ENCODE measurements at regions not wholly inside any gene's neighbourhood (a gene's known extent, or its start where the extent isn't known, plus 50 kb on each side); places are given as distances from the start of the nearest gene placed in this dataset.

GRCh38 chr2:236501531-236501930 is 68.1 kb upstream of the ACKR3 start:
- no peak for DNase-seq

- no peak for DNase-seq
Measured at GRCh38 chr2:236503100-236503499, 66.5 kb upstream of the ACKR3 start.

DNA sequence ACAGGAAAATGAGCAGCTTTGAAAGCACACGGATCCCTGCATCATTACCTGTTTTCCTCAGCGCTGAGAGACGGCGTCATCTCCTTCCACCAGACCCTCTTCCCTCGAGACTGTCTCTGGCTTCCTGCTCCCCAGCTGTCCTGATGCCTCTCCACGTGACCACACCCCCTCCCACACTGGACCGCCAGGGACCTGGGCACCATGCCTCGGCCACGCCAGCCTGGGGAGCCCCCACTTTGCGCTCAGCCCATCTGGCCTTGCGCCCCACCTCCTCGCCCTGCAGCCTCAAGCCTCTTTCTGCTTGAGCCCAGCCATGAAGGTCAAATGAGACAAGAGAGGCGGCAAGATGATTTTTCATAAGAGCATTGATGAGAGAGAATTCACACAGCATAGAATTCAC is 66.0 kb upstream of the ACKR3 start:
- DNase-seq: no peak

DNA sequence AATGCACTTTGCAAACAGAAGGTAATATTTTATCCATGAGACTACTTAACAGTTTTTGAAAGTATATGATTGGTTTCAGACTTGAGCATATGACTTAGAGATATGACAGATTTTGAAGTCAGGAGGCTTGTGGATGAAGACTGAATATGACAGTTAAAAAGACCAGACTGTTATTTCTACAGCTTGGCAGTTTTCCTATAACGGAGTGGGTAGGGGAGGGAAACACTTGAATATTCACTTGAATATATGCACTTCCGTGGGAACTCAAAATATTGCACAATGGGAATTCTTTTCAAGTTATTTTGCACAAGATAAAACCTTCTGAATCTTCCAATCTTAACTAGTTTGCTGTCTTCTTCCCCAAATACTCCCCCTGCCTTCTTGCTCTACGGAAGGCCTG is 64.6 kb upstream of the ACKR3 start:
- DNase-seq: no peak

- DNase-seq: no peak
Measured at GRCh38 chr2:236505648-236506047, 64.0 kb upstream of the ACKR3 start.

GRCh38 chr2:236507393-236508085 is 62.1 kb upstream of the ACKR3 start:
- DNase-seq: peak; percentile 52 to 60

- DNase-seq: no peak
Measured at GRCh38 chr2:236508466-236508865, 61.2 kb upstream of the ACKR3 start.

DNA sequence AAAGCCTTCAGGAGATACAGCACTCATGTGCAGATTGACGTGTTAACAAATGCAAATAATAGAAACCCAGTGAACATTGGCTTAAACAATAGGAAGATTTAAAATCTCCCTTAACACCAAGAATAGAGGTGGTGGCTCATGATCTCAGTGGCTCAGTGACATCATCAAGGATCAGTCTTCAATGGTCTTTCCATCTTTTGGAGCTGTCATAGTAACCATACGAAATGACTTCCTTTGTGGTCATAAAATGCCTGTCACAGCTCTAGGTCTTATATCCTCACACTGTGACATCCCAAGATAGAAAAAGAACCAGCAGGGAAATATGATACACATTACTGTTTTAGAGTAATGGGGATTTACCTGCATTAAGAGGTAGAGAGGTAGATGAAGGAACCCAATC is 59.6 kb upstream of the ACKR3 start:
- DNase-seq: no peak

DNA sequence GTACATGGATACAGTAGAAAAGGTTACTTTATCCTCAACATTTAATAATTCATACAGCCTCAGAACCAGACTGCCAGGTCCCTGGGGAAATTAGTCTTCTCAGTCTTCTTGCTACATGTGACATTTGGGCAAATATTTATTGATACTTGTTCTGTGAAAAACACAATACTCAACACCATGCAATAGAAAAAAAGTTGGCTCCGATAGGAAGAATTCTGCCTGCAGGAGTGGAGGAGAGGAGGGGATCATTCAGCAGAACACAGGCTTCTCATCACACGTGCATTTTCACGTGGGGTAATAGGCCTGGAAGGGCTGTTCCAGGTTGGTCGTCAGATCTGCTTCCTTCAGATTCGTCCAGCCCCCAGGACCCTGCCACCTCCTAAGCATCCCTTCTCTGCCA is 58.4 kb upstream of the ACKR3 start:
- no peak for DNase-seq

DNA sequence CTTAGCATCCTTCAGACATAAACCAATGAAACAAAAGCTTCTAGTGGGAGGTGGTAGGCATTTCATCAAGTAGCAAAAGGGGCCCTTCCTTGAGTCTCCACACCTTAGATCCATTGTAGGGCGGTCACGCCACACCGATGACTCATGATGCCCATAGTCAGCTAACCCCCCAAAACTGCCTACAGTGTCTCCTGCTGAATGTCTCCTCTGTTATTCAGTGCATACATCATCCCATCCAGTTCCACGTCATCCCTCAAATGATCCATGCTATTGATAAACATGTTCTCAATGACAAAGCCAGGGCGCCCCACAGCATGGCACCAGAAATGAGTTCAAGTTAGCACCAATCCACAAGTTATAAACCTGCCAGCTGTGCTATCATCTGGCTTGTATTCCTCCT is 57.4 kb upstream of the ACKR3 start:
- DNase-seq: no peak

DNA sequence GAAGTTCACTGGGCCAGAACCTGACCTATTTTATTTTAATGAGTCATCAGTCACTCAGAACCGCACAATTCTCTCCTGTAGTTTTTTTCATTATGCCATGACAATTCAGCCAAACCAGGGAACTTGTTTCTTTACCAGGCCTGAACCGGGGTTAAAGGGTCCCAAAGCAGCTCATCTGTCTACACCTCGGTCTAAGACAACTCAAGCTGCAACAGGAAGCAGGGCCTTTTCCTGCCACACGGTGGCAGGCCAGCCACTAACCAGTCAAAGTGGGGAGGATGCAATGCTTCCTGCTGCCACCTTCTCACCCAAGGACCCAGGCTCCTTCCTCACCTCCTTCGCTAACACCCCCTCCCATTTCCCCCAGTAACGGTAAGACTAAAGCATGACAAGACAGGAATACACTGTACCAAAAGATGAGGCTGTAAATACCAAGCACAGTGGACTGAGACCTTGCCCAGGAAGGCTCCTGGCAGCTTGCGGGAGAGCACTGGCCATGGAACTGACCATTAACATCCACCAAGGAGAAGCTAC is 56.7 kb upstream of the ACKR3 start:
- DNase-seq: peak; percentile 69 to 75

DNA sequence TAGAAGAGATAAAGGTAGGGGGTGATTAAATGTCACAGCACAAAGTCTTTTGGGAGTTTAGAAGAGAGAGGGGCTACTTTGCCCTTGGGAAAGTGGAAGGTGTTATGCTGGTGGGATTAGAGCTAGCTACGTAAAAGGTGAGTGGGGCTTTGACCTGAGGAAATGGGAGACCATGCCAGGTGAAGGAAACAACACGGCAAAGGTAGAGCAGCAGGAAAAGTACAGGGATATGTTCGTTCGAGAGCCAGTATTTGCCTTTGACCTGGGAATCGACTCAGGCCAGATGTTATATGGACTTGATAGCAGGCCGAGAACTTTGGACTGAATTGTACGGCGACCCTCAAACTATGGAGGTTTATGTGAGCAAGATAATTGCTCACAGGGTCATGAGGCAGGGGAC is 55.7 kb upstream of the ACKR3 start:
- DNase-seq: no peak

DNA sequence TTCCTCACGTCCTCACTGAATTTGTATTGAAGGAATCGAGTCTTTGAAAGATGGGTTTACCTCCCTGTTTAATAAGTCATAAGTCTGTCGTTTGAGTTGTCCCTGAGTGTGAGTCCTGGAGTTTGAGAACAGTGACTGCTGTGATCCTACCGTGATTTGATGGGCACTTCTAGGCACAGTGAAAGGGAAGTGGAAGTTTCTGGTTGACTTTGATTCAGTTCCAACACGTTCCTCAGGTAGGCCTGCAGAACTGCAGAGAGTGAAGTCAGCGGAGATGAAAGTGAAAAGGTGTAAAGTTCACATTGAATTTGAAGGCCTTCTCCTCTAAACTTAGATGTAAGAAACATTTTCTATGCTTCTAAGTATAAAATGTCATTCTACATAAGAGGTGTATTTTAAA is 52.9 kb upstream of the ACKR3 start:
- DNase-seq: no peak

- no peak for DNase-seq
Measured at GRCh38 chr2:236517251-236518031, 52.2 kb upstream of the ACKR3 start.
